HEK293 (cell line): ENCODE measurements at regions not wholly inside any gene's neighbourhood (a gene's known extent, or its start where the extent isn't known, plus 50 kb on each side); places are given as distances from the start of the nearest gene placed in this dataset.

ENCODE experiments used
- CTCF ChIA-PET: fragments of 350-600 bp; formaldehyde crosslinking; extraction: SDS; loops from one replicate; lab custom pipeline; 2021; ENCODE audit warnings: antibody characterized with exemption; lab: Yijun Ruan, JAX
- POLR2A ChIA-PET: fragments of 300-600 bp; formaldehyde crosslinking; extraction: SDS; loops from one replicate; lab custom pipeline; 2020; ENCODE audit warnings: antibody characterized with exemption, inconsistent platforms; lab: Yijun Ruan, JAX
- H3K27ac ChIP-seq: fragments of 200-500 bp; sonication (Bioruptor generic); 2 replicates; pipeline ENCODE4 v1.5.1; 2014; ENCODE audit warnings: low read depth, low read length, control low read depth, inconsistent platforms; ENCODE audit errors: extremely low read depth
- H3K36me3 ChIP-seq, 2 experiments: fragments of 200-500 bp in 1 of 2; sonication (Bioruptor generic) in 1 of 2; 1 replicate in 1 of 2; 2 replicates in 1 of 2; pipeline ENCODE4 v1.5.1; 2014 to 2017; ENCODE audit warnings: inconsistent platforms in 2 of 2, low read length in 2 of 2; ENCODE audit not compliant: control insufficient read depth in 2 of 2, insufficient read depth in 1 of 2
- H3K4me1 ChIP-seq: fragments of 200-500 bp; sonication (Bioruptor generic); 2 replicates; pipeline ENCODE4 v1.5.1; 2014; ENCODE audit warnings: mild to moderate bottlenecking, low read length, inconsistent platforms; ENCODE audit not compliant: control insufficient read depth, insufficient read depth
- H3K4me3 ChIP-seq: 2 replicates; pipeline ENCODE4 v1.5.1; 2011; ENCODE audit warnings: low read depth, mild to moderate bottlenecking, control low read depth, low read length, moderate library complexity
- H3K9me3 ChIP-seq: fragments of 200-500 bp; sonication (Bioruptor generic); 2 replicates; pipeline ENCODE4 v1.5.1; 2014; ENCODE audit warnings: low read depth, low read length, inconsistent platforms; ENCODE audit not compliant: control insufficient read depth, insufficient read depth
- GLIS2 ChIP-seq: fragments of 450-650 bp; formaldehyde crosslinking; IDR thresholded peaks from 2 replicates; pipeline ENCODE4 v1.5.1; 2016; ENCODE audit warnings: missing biosample characterization, missing genetic modification characterization
- HOXC10 ChIP-seq: sonication (generic); formaldehyde crosslinking; IDR thresholded peaks from 2 replicates; pipeline ENCODE4 v1.8.1; 2023; ENCODE audit warnings: mild to moderate bottlenecking, missing genetic modification reagents
- SP2 ChIP-seq: fragments of 450-650 bp; formaldehyde crosslinking; IDR thresholded peaks from 2 replicates; pipeline ENCODE4 v1.5.1; 2016; ENCODE audit warnings: missing biosample characterization, missing genetic modification characterization
- YY2 ChIP-seq: fragments of 450-650 bp; formaldehyde crosslinking; IDR thresholded peaks from 2 replicates; pipeline ENCODE4 v1.5.1; 2016; ENCODE audit warnings: missing biosample characterization, missing genetic modification characterization
- ZBTB20 ChIP-seq: fragments of 450-650 bp; formaldehyde crosslinking; IDR thresholded peaks from 2 replicates; pipeline ENCODE4 v1.5.1; 2016; ENCODE audit warnings: missing biosample characterization, missing genetic modification characterization
- ZNF121 ChIP-seq: fragments of 450-650 bp; formaldehyde crosslinking; IDR thresholded peaks from 2 replicates; pipeline ENCODE4 v1.5.1; 2016; ENCODE audit warnings: missing biosample characterization, missing genetic modification characterization
- ZNF157 ChIP-seq: fragments of 450-650 bp; formaldehyde crosslinking; IDR thresholded peaks from 2 replicates; pipeline ENCODE4 v1.5.1; 2016; ENCODE audit warnings: missing biosample characterization, missing genetic modification characterization
- ZNF184 ChIP-seq: fragments of 450-650 bp; IDR thresholded peaks from 2 replicates; pipeline ENCODE4 v1.5.1; 2018; ENCODE audit warnings: missing biosample characterization, mild to moderate bottlenecking, missing genetic modification characterization
- ZNF24 ChIP-seq: fragments of 450-650 bp; formaldehyde crosslinking; IDR thresholded peaks from 2 replicates; pipeline ENCODE4 v1.5.1; 2016; ENCODE audit warnings: missing biosample characterization, missing genetic modification characterization
- ZNF341 ChIP-seq: fragments of 450-650 bp; formaldehyde crosslinking; IDR thresholded peaks from 2 replicates; pipeline ENCODE4; 2016; ENCODE audit warnings: low read depth, missing biosample characterization, missing genetic modification characterization
- ZNF433 ChIP-seq: fragments of 450-650 bp; formaldehyde crosslinking; IDR thresholded peaks from 2 replicates; pipeline ENCODE4 v1.5.1; 2016; ENCODE audit warnings: missing biosample characterization, missing genetic modification characterization, low read depth
- ZNF571 ChIP-seq: fragments of 450-650 bp; formaldehyde crosslinking; IDR thresholded peaks from 2 replicates; pipeline ENCODE4 v1.5.0; 2017; ENCODE audit warnings: missing biosample characterization, missing genetic modification characterization
- ZNF585B ChIP-seq: fragments of 450-650 bp; formaldehyde crosslinking; IDR thresholded peaks from 2 replicates; pipeline ENCODE4 v1.5.1; 2016; ENCODE audit warnings: missing biosample characterization, missing genetic modification characterization
- ZNF621 ChIP-seq: fragments of 450-650 bp; formaldehyde crosslinking; IDR thresholded peaks from 2 replicates; pipeline ENCODE4 v1.5.1; 2017; ENCODE audit warnings: missing biosample characterization, missing genetic modification characterization
- ZNF623 ChIP-seq: fragments of 450-650 bp; formaldehyde crosslinking; IDR thresholded peaks from 2 replicates; pipeline ENCODE4 v1.5.1; 2016; ENCODE audit warnings: missing biosample characterization, missing genetic modification characterization
- ZNF707 ChIP-seq: fragments of 450-650 bp; formaldehyde crosslinking; IDR thresholded peaks from 2 replicates; pipeline ENCODE4 v1.5.1; 2016; ENCODE audit warnings: missing biosample characterization, missing genetic modification characterization
- TF ChIP-seq, protein P1 (sequence below): fragments of 450-650 bp; formaldehyde crosslinking; IDR thresholded peaks from 2 replicates; pipeline ENCODE4 v1.5.1; 2016; ENCODE audit warnings: missing biosample characterization, missing genetic modification characterization
- TF ChIP-seq, protein P2 (sequence below): fragments of 450-650 bp; formaldehyde crosslinking; optimal IDR thresholded peaks from 2 replicates; pipeline ENCODE3; 2016; ENCODE audit warnings: missing biosample characterization, mild to moderate bottlenecking, missing genetic modification characterization
- TF ChIP-seq, protein P3 (sequence below): fragments of 450-650 bp; formaldehyde crosslinking; IDR thresholded peaks from 2 replicates; pipeline ENCODE4 v1.5.1; 2016; ENCODE audit warnings: missing biosample characterization, missing genetic modification characterization, borderline replicate concordance
- TF ChIP-seq, protein P4 (sequence below): fragments of 450-650 bp; formaldehyde crosslinking; IDR thresholded peaks from 2 replicates; pipeline ENCODE4 v1.5.1; 2016; ENCODE audit warnings: missing biosample characterization, missing genetic modification characterization
- TF ChIP-seq, protein P5 (sequence below): fragments of 450-650 bp; formaldehyde crosslinking; IDR thresholded peaks from 2 replicates; pipeline ENCODE4; 2016; ENCODE audit warnings: missing biosample characterization, missing genetic modification characterization
- TF ChIP-seq, protein P6 (sequence below): fragments of 450-650 bp; formaldehyde crosslinking; IDR thresholded peaks from 2 replicates; pipeline ENCODE4 v1.5.1; 2016; ENCODE audit warnings: missing biosample characterization, missing genetic modification characterization

DNA sequence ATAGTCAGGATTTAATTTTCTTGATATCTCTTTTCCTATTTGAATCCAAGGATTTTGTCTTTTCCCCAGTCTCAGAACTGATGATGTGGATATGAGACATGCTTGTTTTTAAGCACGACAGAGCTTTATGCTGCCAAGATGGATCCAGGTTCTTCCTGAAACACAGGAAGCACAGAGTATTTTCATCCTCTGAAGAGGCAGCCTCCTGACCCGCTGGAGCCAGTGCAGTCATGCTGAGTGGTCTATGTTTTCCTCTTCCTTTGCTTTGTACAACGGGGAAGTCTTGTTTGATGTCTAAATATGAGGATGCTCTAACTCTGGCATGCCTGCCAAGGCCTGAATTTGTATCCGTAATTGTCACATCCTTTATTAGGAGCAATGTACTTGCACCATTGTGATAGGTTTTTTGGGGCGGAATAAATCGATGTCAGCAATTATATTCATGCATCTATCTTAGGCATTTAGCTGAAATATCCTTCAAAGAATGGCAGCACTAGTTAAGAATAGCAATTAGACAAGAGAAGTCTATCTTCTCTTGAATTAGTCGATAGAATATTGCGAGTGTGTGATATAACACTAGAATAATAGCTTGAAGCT, 407.1 kb upstream of the JAG1 start:
- peaks cover 11% of the 10 kb centered on the region for H3K4me1 ChIP-seq
- TF ChIP-seq SP2 (tag by site-specific recombination): no peak
- TF ChIP-seq ZNF184 (tag by site-specific recombination): no peak
- TF ChIP-seq ZNF24 (tag by site-specific recombination): no peak
- TF ChIP-seq HOXC10 (CRISPR knock-in tag): no peak
- TF ChIP-seq, protein P1, sequence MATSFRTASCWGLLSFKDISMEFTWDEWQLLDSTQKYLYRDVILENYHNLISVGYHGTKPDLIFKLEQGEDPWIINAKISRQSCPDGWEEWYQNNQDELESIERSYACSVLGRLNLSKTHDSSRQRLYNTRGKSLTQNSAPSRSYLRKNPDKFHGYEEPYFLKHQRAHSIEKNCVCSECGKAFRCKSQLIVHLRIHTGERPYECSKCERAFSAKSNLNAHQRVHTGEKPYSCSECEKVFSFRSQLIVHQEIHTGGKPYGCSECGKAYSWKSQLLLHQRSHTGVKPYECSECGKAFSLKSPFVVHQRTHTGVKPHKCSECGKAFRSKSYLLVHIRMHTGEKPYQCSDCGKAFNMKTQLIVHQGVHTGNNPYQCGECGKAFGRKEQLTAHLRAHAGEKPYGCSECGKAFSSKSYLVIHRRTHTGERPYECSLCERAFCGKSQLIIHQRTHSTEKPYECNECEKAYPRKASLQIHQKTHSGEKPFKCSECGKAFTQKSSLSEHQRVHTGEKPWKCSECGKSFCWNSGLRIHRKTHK (tag by site-specific recombination): no peak
- TF ChIP-seq YY2: no peak
- no peak for TF ChIP-seq ZNF121 (tag by site-specific recombination)
- TF ChIP-seq ZNF621 (tag by site-specific recombination): no peak
- TF ChIP-seq GLIS2 (tag by site-specific recombination): no peak
- no peak for TF ChIP-seq ZNF707 (tag by site-specific recombination)
- no peaks in the 10 kb centered on the region for H3K9me3 ChIP-seq
- no peak overlapping the region for H3K27ac ChIP-seq
- H3K4me3 ChIP-seq: no peak overlapping the region
- ChIA-PET POLR2A (no interaction called here), CTCF (interaction anchor here (0.6 kb wide), 1 partner anchor 1102 kb away, joined by 3 read pairs; no protein-coding TSS in a partner anchor)
- H3K36me3 ChIP-seq: no peaks in the 10 kb centered on the region

DNA sequence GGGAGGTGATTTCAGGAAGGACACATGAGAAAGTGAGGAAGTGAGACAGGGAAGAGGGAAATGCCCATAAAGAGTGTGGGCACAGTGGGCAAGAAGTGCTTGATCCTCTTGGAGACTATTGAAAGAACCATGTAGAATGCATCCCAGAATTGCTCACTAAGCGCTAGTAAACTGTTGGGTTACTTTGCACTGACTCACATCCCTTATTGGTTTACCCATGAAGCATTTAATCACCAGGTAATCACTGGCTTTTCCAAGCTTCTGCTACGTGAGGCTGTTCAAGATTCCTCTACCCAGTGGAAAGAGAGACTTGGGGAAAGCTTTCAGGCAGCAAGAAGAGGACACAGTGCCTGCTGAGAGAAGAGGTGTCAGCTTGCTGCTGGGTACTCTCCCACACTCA, 410.0 kb upstream of the JAG1 start:
- no peak overlapping the region for H3K27ac ChIP-seq
- H3K4me3 ChIP-seq: no peak overlapping the region
- no peaks in the 10 kb centered on the region for H3K9me3 ChIP-seq
- no peaks in the 10 kb centered on the region for H3K36me3 ChIP-seq
- ChIA-PET POLR2A (no interaction called here), CTCF (interaction anchor here (1.5 kb wide), 1 partner anchor 15 kb away, joined by 3 read pairs; no protein-coding TSS in a partner anchor)
- no peaks in the 10 kb centered on the region for H3K4me1 ChIP-seq
- TF ChIP-seq ZNF433 (tag by site-specific recombination) (no peak), ZNF571 (tag by site-specific recombination) (no peak), ZNF24 (tag by site-specific recombination) (no peak), ZNF585B (tag by site-specific recombination) (no peak), ZNF121 (tag by site-specific recombination) (no peak), ZNF157 (no peak), ZBTB20 (tag by site-specific recombination) (no peak), ZNF623 (no peak), ZNF341 (tag by site-specific recombination) (no peak)
- TF ChIP-seq, protein P2, sequence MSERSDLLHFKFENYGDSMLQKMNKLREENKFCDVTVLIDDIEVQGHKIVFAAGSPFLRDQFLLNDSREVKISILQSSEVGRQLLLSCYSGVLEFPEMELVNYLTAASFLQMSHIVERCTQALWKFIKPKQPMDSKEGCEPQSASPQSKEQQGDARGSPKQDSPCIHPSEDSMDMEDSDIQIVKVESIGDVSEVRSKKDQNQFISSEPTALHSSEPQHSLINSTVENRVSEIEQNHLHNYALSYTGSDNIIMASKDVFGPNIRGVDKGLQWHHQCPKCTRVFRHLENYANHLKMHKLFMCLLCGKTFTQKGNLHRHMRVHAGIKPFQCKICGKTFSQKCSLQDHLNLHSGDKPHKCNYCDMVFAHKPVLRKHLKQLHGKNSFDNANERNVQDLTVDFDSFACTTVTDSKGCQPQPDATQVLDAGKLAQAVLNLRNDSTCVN (tag by site-specific recombination): no peak
- TF ChIP-seq, protein P3, sequence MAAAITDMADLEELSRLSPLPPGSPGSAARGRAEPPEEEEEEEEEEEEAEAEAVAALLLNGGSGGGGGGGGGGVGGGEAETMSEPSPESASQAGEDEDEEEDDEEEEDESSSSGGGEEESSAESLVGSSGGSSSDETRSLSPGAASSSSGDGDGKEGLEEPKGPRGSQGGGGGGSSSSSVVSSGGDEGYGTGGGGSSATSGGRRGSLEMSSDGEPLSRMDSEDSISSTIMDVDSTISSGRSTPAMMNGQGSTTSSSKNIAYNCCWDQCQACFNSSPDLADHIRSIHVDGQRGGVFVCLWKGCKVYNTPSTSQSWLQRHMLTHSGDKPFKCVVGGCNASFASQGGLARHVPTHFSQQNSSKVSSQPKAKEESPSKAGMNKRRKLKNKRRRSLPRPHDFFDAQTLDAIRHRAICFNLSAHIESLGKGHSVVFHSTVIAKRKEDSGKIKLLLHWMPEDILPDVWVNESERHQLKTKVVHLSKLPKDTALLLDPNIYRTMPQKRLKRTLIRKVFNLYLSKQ (tag by site-specific recombination): no peak
- TF ChIP-seq, protein P4, sequence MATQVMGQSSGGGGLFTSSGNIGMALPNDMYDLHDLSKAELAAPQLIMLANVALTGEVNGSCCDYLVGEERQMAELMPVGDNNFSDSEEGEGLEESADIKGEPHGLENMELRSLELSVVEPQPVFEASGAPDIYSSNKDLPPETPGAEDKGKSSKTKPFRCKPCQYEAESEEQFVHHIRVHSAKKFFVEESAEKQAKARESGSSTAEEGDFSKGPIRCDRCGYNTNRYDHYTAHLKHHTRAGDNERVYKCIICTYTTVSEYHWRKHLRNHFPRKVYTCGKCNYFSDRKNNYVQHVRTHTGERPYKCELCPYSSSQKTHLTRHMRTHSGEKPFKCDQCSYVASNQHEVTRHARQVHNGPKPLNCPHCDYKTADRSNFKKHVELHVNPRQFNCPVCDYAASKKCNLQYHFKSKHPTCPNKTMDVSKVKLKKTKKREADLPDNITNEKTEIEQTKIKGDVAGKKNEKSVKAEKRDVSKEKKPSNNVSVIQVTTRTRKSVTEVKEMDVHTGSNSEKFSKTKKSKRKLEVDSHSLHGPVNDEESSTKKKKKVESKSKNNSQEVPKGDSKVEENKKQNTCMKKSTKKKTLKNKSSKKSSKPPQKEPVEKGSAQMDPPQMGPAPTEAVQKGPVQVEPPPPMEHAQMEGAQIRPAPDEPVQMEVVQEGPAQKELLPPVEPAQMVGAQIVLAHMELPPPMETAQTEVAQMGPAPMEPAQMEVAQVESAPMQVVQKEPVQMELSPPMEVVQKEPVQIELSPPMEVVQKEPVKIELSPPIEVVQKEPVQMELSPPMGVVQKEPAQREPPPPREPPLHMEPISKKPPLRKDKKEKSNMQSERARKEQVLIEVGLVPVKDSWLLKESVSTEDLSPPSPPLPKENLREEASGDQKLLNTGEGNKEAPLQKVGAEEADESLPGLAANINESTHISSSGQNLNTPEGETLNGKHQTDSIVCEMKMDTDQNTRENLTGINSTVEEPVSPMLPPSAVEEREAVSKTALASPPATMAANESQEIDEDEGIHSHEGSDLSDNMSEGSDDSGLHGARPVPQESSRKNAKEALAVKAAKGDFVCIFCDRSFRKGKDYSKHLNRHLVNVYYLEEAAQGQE: no peak
- TF ChIP-seq, protein P5, sequence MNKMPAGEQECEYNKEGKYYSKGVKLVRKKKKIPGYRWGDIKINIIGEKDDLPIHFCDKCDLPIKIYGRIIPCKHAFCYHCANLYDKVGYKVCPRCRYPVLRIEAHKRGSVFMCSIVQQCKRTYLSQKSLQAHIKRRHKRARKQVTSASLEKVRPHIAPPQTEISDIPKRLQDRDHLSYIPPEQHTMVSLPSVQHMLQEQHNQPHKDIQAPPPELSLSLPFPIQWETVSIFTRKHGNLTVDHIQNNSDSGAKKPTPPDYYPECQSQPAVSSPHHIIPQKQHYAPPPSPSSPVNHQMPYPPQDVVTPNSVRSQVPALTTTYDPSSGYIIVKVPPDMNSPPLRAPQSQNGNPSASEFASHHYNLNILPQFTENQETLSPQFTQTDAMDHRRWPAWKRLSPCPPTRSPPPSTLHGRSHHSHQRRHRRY (tag by site-specific recombination): no peak
- TF ChIP-seq, protein P6, sequence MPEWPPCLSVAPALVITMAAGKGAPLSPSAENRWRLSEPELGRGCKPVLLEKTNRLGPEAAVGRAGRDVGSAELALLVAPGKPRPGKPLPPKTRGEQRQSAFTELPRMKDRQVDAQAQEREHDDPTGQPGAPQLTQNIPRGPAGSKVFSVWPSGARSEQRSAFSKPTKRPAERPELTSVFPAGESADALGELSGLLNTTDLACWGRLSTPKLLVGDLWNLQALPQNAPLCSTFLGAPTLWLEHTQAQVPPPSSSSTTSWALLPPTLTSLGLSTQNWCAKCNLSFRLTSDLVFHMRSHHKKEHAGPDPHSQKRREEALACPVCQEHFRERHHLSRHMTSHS (tag by site-specific recombination): no peak
